GM23248 (cell line): ENCODE measurements at regions not wholly inside any gene's neighbourhood (a gene's known extent, or its start where the extent isn't known, plus 50 kb on each side); places are given as distances from the start of the nearest gene placed in this dataset.
"Not testable (repeated sequence)": the region's sequence is repeated elsewhere in the genome, so short reads cannot be mapped to it uniquely, and the experiment has no call there.

ENCODE experiments used
- DNase-seq: peaks from one replicate; pipeline ENCODE4 v3.0.0-alpha.2; 2015
- H2AFZ ChIP-seq: fragments of 200-600 bp; sonication (generic); 2 replicates; pipeline ENCODE4 v1.6.1; 2016; ENCODE audit warnings: antibody characterized with exemption
- H3F3A ChIP-seq: fragments of 200-600 bp; sonication (generic); 2 replicates; pipeline ENCODE4 v1.6.1; 2016; ENCODE audit warnings: mild to moderate bottlenecking, antibody characterized with exemption, mixed run types; ENCODE audit not compliant: insufficient read depth
- H3K27ac ChIP-seq: fragments of 200-600 bp; sonication (generic); 2 replicates; pipeline ENCODE4 v1.5.1; 2016; ENCODE audit warnings: mild to moderate bottlenecking
- H3K27me3 ChIP-seq: fragments of 200-600 bp; sonication (generic); replicated peaks from 2 replicates; pipeline ENCODE4 v1.6.1; 2016; ENCODE audit warnings: mild to moderate bottlenecking; ENCODE audit not compliant: insufficient read depth
- H3K36me3 ChIP-seq: fragments of 200-600 bp; sonication (generic); 2 replicates; pipeline ENCODE4 v1.6.1; 2016; ENCODE audit warnings: low read depth, mild to moderate bottlenecking
- H3K4me1 ChIP-seq: fragments of 200-600 bp; sonication (generic); 2 replicates; pipeline ENCODE4 v1.6.1; 2016; ENCODE audit warnings: mild to moderate bottlenecking; ENCODE audit not compliant: insufficient read depth
- H3K4me2 ChIP-seq: fragments of 200-600 bp; sonication (generic); one replicate; pipeline ENCODE4 v1.6.1; 2016; ENCODE audit warnings: mild to moderate bottlenecking; ENCODE audit not compliant: unreplicated experiment
- H3K4me3 ChIP-seq: fragments of 200-600 bp; sonication (generic); 2 replicates; pipeline ENCODE4 v1.5.1; 2016; ENCODE audit warnings: mild to moderate bottlenecking
- H3K79me2 ChIP-seq: fragments of 200-600 bp; sonication (generic); 2 replicates; pipeline ENCODE4 v1.6.1; 2016; ENCODE audit warnings: mild to moderate bottlenecking; ENCODE audit not compliant: insufficient read depth
- H3K9ac ChIP-seq: fragments of 200-600 bp; sonication (generic); 2 replicates; pipeline ENCODE4 v1.6.1; 2016; ENCODE audit warnings: mild to moderate bottlenecking
- H3K9me2 ChIP-seq: fragments of 200-600 bp; sonication (generic); 2 replicates; pipeline ENCODE4 v1.6.1; 2016; ENCODE audit warnings: mixed run types, mild to moderate bottlenecking, moderate library complexity; ENCODE audit not compliant: insufficient read depth
- H3K9me3 ChIP-seq: fragments of 200-600 bp; sonication (generic); one replicate; pipeline ENCODE4 v1.6.1; 2017; ENCODE audit warnings: low read depth
- H4K20me1 ChIP-seq: fragments of 200-600 bp; sonication (generic); 2 replicates; pipeline ENCODE4 v1.6.0; 2016; ENCODE audit not compliant: insufficient read depth
- EZH2 ChIP-seq: fragments of 200-600 bp; sonication (generic); IDR thresholded peaks from 2 replicates; pipeline ENCODE4 v1.6.1; 2018; ENCODE audit warnings: antibody characterized with exemption, mild to moderate bottlenecking; ENCODE audit not compliant: insufficient read depth, poor library complexity, severe bottlenecking
- EZH2phosphoT487 ChIP-seq: fragments of 200-600 bp; sonication (generic); IDR thresholded peaks from 2 replicates; pipeline ENCODE4 v1.6.1; 2018; ENCODE audit warnings: antibody characterized with exemption, moderate library complexity, mild to moderate bottlenecking, low read depth; ENCODE audit not compliant: insufficient read depth
- WGBS, 2 experiments: methylation state at CpG; one replicate each; pipeline ENCODE4 v1.1.6; 2015 to 2017; ENCODE audit warnings: low lambda C conversion rate in 2 of 2, low coverage in 1 of 2; ENCODE audit errors: missing lambda C conversion rate in 2 of 2; 5-methylcytosine and 5-hydroxymethylcytosine counted together
- in situ Hi-C: fragments of 300-500 bp; cut with MboI; formaldehyde crosslinking; loops from 2 replicates; pipeline ENCODE4 v1.15.0; 2020

DNA sequence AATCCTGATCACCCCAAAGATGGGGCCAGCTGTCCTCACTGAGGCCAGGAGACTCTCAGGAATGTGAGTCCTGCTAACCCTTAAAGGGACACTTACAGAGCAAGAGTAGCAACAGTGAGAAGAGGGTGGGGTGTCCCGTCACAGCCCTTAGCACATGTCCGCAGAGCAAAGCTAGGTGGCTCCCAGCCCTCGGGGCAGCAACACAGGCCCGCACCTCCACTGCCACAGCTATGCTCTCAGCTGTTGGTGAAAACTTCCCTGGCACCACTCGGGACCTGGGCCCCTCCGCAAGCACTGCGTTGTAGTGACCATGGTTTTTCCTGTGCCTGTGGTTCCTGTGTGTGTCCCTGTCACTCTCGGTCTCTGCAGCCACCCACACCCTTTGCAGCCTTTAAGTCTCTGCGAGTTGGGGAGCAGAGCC lies 76.4 kb upstream of the UXS1 start:
- H3K4me3 ChIP-seq: peak overlapping the region; percentile 45; the same call in 1 of the 2 replicates
- H3K36me3 ChIP-seq: no peaks in the 10 kb centered on the region
- no peaks in the 10 kb centered on the region for H3K9me2 ChIP-seq
- H3K27me3 ChIP-seq: 0 out of 2 replicates have a peak, but pooled peaks cover 3% of the 10 kb centered on the region
- no peaks in the 10 kb centered on the region for H4K20me1 ChIP-seq
- H3K27ac ChIP-seq: no peak overlapping the region
- no peak for DNase-seq
- no peaks in the 10 kb centered on the region for H3K4me1 ChIP-seq
- in situ Hi-C loops: no loop called here
- WGBS, 2 experiments: 62 to 66% methylated on average over 8 to 9 of the region's 9 CpGs
- H3K9ac ChIP-seq: no peak overlapping the region
- peak overlapping the region; percentile 48 for H3K4me2 ChIP-seq
- TF ChIP-seq EZH2phosphoT487 (no peak), EZH2 (no peak)
- H2AFZ ChIP-seq: peak overlapping the region; percentile 41; the same call in 1 of the 2 replicates
- no peaks in the 10 kb centered on the region for H3F3A ChIP-seq
- H3K9me3 ChIP-seq: no peaks in the 10 kb centered on the region
- no peaks in the 10 kb centered on the region for H3K79me2 ChIP-seq

DNA sequence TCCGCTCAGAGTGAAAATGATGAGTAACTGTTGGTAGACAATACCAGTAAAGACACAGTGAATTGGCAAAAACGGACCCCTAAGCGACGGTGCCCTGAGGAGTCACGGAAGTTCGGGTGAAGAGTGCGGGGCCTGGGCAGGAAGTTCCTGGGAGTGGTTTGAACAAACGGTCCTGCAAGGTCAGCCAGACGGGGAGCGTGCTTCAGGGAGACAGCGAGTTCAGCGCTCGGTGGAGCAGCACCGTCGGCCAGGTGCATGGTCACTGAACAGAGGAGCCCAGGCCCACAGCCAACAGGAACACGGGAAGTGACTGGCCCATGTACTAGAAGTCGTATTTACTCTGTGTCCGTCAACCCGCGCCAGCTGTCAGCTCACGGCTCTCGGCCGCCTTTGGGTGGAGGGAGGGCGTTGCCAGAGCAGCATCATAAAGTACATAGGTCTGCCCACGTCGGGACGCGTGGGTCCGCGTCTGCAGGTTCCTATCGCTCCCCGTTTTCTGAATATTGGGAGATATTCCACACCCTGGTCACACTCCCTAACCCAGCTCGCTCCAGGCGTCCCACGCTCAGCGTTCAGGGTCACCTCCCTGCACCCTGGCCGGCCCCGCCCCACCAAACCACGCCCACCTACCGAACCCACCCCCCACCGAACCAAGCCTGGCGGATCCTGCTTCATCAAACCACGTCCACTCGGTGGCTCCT lies 75.6 kb upstream of the UXS1 start:
- Histone ChIP-seq H3K9me2 (no peaks in the 10 kb centered on the region), H3K27me3 (0 out of 2 replicates have a peak, but pooled peaks cover 3% of the 10 kb centered on the region), H3K4me2 (peak overlapping the region; percentile 48), H3K9me3 (no peaks in the 10 kb centered on the region), H3F3A (no peaks in the 10 kb centered on the region), H3K9ac (no peak overlapping the region), H4K20me1 (no peaks in the 10 kb centered on the region), H2AFZ (peak overlapping the region; percentile 41), H3K36me3 (no peaks in the 10 kb centered on the region), H3K4me3 (peak overlapping the region; percentile 45), H3K79me2 (no peaks in the 10 kb centered on the region), H3K4me1 (no peaks in the 10 kb centered on the region), H3K27ac (no peak overlapping the region)
- 3 to 4% methylated on average over 34 to 43 of the region's 44 CpGs for WGBS, 2 experiments
- TF ChIP-seq EZH2 (no peak), EZH2phosphoT487 (no peak)
- in situ Hi-C loops: no loop called here
- DNase-seq: peak; percentile 23

DNA sequence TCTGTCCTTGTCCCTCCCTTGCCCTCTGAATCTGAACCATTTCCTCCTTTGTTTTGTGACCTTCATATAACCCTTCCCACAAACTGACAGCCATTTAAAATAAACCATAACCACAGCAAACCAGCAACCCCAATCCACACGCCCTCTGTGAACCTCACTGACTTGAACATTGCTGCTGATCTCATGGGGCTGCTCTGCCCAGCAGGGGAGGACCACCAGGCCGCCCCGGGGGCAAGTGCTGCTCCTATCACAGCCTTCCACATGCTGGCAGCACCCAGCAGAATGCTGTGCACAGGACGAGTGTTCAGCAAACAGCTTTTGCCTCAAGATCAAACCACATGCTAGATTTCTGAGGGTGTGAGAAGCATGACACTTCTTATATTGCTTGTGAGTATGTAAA lies 73.9 kb upstream of the UXS1 start:
- Histone ChIP-seq H3K27ac (no peak overlapping the region), H3K36me3 (no peaks in the 10 kb centered on the region), H3K79me2 (no peaks in the 10 kb centered on the region), H3F3A (no peaks in the 10 kb centered on the region), H2AFZ (no peak overlapping the region), H3K9me3 (no peaks in the 10 kb centered on the region), H3K4me1 (no peaks in the 10 kb centered on the region), H3K4me3 (no peak overlapping the region), H3K4me2 (no peak overlapping the region), H3K9ac (no peak overlapping the region), H3K27me3 (0 out of 2 replicates have a peak, but pooled peaks cover 3% of the 10 kb centered on the region), H4K20me1 (no peaks in the 10 kb centered on the region), H3K9me2 (no peaks in the 10 kb centered on the region)
- DNase-seq: no peak
- WGBS, 2 experiments: no CpG with 5 or more reads among the region's 4 CpGs
- in situ Hi-C loops: no loop called here
- TF ChIP-seq EZH2 (no peak), EZH2phosphoT487 (no peak)

DNA sequence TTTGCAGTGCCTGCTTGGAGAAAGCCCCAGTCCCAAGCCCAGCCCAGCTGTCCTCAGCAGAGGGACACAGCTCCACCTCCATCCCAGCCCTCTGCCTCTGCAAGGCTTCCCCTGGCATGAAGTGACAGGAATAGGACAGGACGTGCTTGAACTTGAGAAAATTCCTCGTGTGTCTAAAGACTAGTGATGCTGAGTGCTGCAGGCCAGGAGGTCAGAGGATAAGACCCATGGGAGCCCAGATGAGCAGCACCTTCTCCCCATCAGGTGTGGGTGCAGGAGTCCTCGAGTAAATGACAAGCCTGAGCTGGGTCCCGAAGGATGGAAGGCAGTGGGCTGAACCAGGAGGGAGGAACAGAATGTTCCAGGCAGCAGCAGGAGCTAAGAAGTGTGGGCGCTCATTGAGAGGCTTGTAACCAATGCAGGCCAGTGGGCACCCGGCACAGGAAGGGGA lies 67.8 kb upstream of the UXS1 start:
- no peak for TF ChIP-seq EZH2phosphoT487
- no peak for TF ChIP-seq EZH2
- Histone ChIP-seq H3K27me3 (no peaks in the 10 kb centered on the region), H3K4me3 (no peak overlapping the region), H3K36me3 (no peaks in the 10 kb centered on the region), H3K79me2 (no peaks in the 10 kb centered on the region), H3K27ac (no peak overlapping the region), H4K20me1 (no peaks in the 10 kb centered on the region), H3K4me2 (no peak overlapping the region), H2AFZ (no peak overlapping the region), H3K4me1 (no peaks in the 10 kb centered on the region), H3K9ac (no peak overlapping the region), H3F3A (no peaks in the 10 kb centered on the region), H3K9me3 (no peaks in the 10 kb centered on the region), H3K9me2 (no peaks in the 10 kb centered on the region)
- 46 to 50% methylated on average over 6 of the region's 6 CpGs for WGBS, 2 experiments
- in situ Hi-C loops: no loop called here
- DNase-seq: no peak

DNA sequence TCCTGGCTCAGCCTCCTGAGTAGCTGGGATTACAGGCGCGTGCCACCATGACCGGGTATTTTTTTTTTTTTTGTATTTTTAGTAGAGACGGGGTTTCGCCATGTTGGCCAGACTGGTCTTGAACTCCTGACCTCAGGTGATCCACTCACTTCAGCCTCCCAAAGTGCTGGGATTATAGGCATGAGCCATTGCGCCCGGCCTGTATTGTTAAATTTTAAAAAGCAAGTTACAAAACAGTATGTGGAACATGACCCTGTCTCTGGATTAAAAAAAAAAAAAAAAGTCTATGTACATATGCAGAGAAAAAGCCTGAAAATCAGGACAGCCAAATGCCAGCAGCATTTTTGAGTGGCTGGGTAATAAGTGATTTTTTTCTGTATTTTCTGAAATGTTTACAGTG lies 64.8 kb upstream of the UXS1 start:
- H3K9me2 ChIP-seq, in situ Hi-C loops, H3K79me2 ChIP-seq, H3K4me3 ChIP-seq, H3K9me3 ChIP-seq, H3K4me2 ChIP-seq, H3K36me3 ChIP-seq, H3K27ac ChIP-seq, H2AFZ ChIP-seq, H3K27me3 ChIP-seq, H3F3A ChIP-seq, H3K9ac ChIP-seq, H3K4me1 ChIP-seq, H4K20me1 ChIP-seq, DNase-seq: not testable (repeated sequence)
- WGBS, 2 experiments: 76 to 79% methylated on average over 7 of the region's 7 CpGs
